ENCODE measurements at regions not wholly inside any gene's neighbourhood (a gene's known extent, or its start where the extent isn't known, plus 50 kb on each side); places are given as distances from the start of the nearest gene placed in this dataset.

- TF ChIP-seq CTCF (IDR thresholded peaks at IDR 0.05), result no peak
- Histone ChIP-seq H3K4me3 (no peak overlapping the region), H3K36me3 (no peaks in the 10 kb centered on the region), H3K27me3 (no peaks in the 10 kb centered on the region), H3K4me1 (no peaks in the 10 kb centered on the region), H3K9me3 (no peaks in the 10 kb centered on the region), H3K27ac (no peak overlapping the region)
- intact Hi-C loops (cut with DNase I), result no loop called here
- DNase-seq (ENCODE audit: low spot score in 2 of 2), result no peak
Measured at GRCh38 chr14:106812788-106813476, 1286.5 kb downstream of the TMEM121 start.

GRCh38 chr14:106813477-106813823, 1287.1 kb downstream of the TMEM121 start:
- TF ChIP-seq CTCF (IDR thresholded peaks at IDR 0.05), result no peak
- Histone ChIP-seq H3K36me3 (no peaks in the 10 kb centered on the region), H3K9me3 (no peaks in the 10 kb centered on the region), H3K27ac (no peak overlapping the region), H3K4me3 (no peak overlapping the region), H3K4me1 (no peaks in the 10 kb centered on the region), H3K27me3 (no peaks in the 10 kb centered on the region)
- intact Hi-C loops (cut with DNase I), result no loop called here
- no peak for DNase-seq (ENCODE audit: low spot score in 2 of 2)

- intact Hi-C loops (cut with DNase I), result no loop called here
- Histone ChIP-seq H3K4me3 (no peak overlapping the region), H3K27me3 (no peaks in the 10 kb centered on the region), H3K4me1 (no peaks in the 10 kb centered on the region), H3K36me3 (no peaks in the 10 kb centered on the region), H3K27ac (no peak overlapping the region), H3K9me3 (no peaks in the 10 kb centered on the region)
- DNase-seq (ENCODE audit: low spot score in 2 of 2), result no peak
- no peak for TF ChIP-seq CTCF (IDR thresholded peaks at IDR 0.05)
Measured at GRCh38 chr14:106820119-106820518, 1293.7 kb downstream of the TMEM121 start.

GRCh38 chr14:106821119-106821518, 1294.7 kb downstream of the TMEM121 start:
- Histone ChIP-seq H3K4me1 (no peaks in the 10 kb centered on the region), H3K36me3 (no peaks in the 10 kb centered on the region), H3K4me3 (no peak overlapping the region), H3K9me3 (no peaks in the 10 kb centered on the region), H3K27me3 (no peaks in the 10 kb centered on the region), H3K27ac (no peak overlapping the region)
- intact Hi-C loops (cut with DNase I), result no loop called here
- no peak for DNase-seq (ENCODE audit: low spot score in 2 of 2)
- no peak for TF ChIP-seq CTCF (IDR thresholded peaks at IDR 0.05)

GRCh38 chr14:106822905-106823304, 1296.5 kb downstream of the TMEM121 start:
- TF ChIP-seq CTCF (IDR thresholded peaks at IDR 0.05), result no peak
- no peak overlapping the region for H3K4me3 ChIP-seq
- intact Hi-C loops (cut with DNase I), result no loop called here
- no peaks in the 10 kb centered on the region for H3K36me3 ChIP-seq
- no peak overlapping the region for H3K27ac ChIP-seq
- no peaks in the 10 kb centered on the region for H3K4me1 ChIP-seq
- no peak for DNase-seq (ENCODE audit: low spot score in 2 of 2)
- no peaks in the 10 kb centered on the region for H3K27me3 ChIP-seq
- no peaks in the 10 kb centered on the region for H3K9me3 ChIP-seq

- Histone ChIP-seq H3K27me3 (no peaks in the 10 kb centered on the region), H3K4me3 (no peak overlapping the region), H3K4me1 (no peaks in the 10 kb centered on the region), H3K27ac (no peak overlapping the region), H3K36me3 (no peaks in the 10 kb centered on the region), H3K9me3 (no peaks in the 10 kb centered on the region)
- no peak for DNase-seq (ENCODE audit: low spot score in 2 of 2)
- intact Hi-C loops (cut with DNase I), result no loop called here
- TF ChIP-seq CTCF (IDR thresholded peaks at IDR 0.05), result no peak
Measured at GRCh38 chr14:106823552-106823951, 1297.2 kb downstream of the TMEM121 start.

Data from ascending aorta (tissue), 2 donors.